GM21576 (cell line): ENCODE measurements at regions not wholly inside any gene's neighbourhood (a gene's known extent, or its start where the extent isn't known, plus 50 kb on each side); places are given as distances from the start of the nearest gene placed in this dataset.
"Not testable (repeated sequence)": the region's sequence is repeated elsewhere in the genome, so short reads cannot be mapped to it uniquely, and the experiment has no call there.

Source experiments
- ATAC-seq: cut with Tn5 transposase; IDR thresholded peaks from one replicate; pipeline ENCODE4 v1.9.1; 2021; ENCODE audit warnings: mild to moderate bottlenecking, moderate library complexity; ENCODE audit not compliant: unreplicated experiment

- no peak for ATAC-seq
Measured at GRCh38 chr6:121682666-121683065, 247.2 kb downstream of the GJA1 start.

DNA sequence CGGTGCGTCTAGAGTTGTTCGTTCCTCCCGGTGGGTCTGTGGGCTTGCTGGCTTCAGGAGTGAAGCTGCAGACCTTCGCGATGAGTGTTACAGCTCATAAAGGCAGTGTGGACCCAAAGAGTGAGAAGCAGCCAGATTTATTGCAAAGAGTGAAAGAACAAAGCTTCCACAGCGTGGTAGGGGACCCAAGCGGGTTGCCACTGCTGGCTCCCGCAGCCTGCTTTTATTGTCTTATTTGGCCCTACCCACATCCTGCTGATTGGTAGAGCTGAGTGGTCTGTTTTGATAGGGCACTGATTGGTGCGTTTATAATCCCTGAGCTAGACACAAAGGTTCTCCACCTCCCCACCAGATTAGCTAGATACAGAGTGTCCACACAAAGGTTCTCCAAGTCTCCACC is 250.4 kb downstream of the GJA1 start:
- ATAC-seq, result not testable (repeated sequence)

GRCh38 chr6:121686611-121687023 is 251.2 kb downstream of the GJA1 start:
- no peak for ATAC-seq

DNA sequence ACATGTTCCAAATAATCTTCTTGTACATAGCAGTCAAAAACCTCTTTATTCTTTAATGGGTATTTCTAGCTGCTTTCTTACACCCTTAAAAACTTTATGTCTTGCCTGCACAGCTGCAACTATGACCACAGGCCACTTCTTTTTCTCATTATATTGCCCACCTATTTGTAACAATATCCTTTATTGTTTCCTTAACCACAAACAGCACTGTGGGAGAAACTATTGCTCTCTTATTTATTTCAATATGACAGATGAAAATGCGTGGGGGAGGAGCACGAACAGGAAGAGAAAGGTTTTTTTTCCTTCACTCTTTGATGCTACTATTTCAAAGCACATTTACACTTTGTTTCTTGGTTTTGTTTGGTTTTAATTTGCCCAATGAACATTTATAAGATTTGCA is 253.5 kb downstream of the GJA1 start:
- no peak for ATAC-seq

- no peak for ATAC-seq
Measured at GRCh38 chr6:121691126-121691551, 255.7 kb downstream of the GJA1 start.

DNA sequence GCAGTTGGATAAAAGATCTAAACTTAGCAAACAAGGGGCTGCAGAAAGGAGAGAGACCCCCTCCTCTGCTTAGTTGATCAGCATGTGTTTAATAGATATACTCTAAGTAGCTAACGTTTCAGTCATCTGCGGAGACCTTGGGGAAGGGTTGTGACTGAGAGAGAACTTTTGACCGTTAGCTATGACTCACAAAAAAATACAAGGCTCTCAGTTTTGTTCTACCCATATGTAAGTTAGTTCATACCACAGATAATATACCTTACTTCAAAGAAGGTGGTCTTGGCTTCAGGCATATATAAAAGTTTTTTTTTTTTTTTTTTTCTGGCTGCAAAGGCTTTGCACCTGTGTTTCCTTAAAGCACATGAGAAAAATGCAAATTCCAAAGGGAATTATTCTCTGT is 258.9 kb downstream of the GJA1 start:
- ATAC-seq, result no peak

DNA sequence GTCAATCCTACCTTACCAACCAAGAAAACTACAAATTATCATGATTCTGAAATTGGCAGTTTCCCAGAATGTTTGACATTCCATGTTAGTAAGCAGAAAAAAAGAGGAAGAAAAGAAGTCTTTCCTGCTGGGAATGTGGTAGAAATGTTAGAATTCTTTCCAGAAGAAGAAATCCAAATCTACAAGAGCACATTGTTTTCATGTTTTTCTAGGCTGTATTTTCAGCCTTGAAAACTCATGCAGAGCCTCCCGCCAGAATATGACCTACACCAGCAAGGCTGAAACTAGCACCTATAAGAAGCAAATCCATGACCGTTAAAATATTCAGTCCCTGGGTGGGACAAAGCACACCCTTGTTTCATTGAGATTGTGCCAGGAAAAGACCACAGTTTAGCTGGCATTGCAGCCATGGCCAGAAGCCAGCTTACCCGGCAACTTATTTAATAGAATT is 259.4 kb downstream of the GJA1 start:
- no peak for ATAC-seq

DNA sequence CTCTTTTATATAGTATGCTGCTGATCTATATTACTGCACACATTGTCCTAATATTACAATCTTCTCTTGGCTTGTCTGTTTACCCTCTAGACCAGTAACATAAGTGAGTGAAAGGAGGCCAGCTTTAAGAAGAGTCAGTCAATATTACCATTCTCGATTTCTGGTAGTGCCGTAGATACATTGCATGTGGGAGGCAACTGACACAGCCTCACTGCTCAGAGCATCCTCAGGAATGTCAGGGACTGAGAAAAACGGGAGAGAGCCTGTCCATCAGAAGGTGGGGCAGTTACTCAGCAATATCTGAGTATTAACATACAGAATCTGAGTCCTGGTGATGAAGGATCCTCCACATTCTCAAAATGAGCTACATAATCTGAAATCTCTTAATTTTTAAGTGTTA is 259.9 kb downstream of the GJA1 start:
- ATAC-seq, result no peak

- no peak for ATAC-seq
Measured at GRCh38 chr6:121697921-121698320, 262.5 kb downstream of the GJA1 start.

- ATAC-seq, result no peak
Measured at GRCh38 chr6:121698617-121699016, 263.2 kb downstream of the GJA1 start.

- not testable (repeated sequence) for ATAC-seq
Measured at GRCh38 chr6:121703129-121703528, 267.7 kb downstream of the GJA1 start.

DNA sequence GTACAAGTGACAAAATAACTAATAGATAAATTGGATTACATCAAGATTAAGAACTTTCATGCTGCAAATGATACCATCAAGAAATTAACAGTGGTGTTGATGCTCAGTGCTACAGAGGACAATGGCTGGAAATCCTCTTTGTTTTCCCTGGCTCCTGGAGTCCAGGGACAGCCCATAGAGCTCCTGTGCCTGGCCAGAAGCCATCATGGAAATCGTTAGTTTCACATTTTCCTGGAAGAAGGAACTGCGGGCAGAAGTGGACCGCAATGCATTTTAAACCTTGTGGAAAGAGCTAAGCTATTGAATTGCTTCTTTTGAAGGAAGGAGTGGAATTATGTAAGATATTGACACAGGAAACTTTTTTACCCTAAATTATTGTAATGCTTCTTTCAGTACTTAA is 276.0 kb downstream of the GJA1 start:
- ATAC-seq, result no peak

- ATAC-seq, result no peak
Measured at GRCh38 chr6:121717686-121718085, 282.2 kb downstream of the GJA1 start.

- not testable (repeated sequence) for ATAC-seq
Measured at GRCh38 chr6:121720867-121721266, 285.4 kb downstream of the GJA1 start.

GRCh38 chr6:121723623-121724022 is 288.2 kb downstream of the GJA1 start:
- ATAC-seq, result no peak

- ATAC-seq, result no peak
Measured at GRCh38 chr6:121724576-121724975, 289.1 kb downstream of the GJA1 start.

GRCh38 chr6:121726596-121726995 is 291.1 kb downstream of the GJA1 start:
- ATAC-seq, result no peak

GRCh38 chr6:121730616-121731015 is 295.2 kb downstream of the GJA1 start:
- ATAC-seq, result no peak

DNA sequence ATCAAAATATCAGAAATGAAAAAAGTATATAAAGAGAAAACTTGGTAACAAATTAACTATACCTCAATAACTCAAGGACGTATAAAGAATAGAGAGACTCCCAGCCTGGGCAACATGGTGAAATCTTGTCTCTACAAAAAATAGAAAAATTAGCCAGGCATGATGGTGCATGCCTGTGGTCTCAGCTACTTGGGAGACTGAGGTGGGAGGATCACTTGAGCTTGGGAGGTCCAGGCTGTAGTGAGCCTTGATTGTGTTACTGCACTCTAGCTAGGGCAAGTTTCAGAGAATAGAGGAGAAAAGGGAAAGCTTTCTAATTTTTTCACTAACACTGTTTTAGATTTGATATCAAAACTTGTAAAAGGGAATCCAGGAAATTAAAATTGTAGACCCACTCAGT is 295.9 kb downstream of the GJA1 start:
- no peak for ATAC-seq

DNA sequence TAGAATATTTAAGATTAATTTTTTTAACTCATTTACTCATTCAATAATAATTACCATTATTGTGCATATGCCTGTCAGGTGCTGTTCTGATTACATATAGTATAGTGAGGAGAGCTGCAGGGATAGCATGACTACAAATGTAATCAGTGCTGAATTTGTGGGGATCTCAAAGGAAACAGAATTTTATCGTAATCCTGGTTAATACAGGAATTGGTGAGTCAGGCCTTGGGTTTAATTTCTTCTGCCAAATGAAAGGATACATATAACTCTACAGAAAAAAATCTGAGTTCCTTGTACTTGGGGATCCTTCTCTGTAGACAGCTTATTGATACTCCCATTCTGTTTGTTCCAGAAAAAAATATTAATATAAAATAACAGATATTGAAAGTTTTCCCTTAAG is 297.2 kb downstream of the GJA1 start:
- no peak for ATAC-seq

GRCh38 chr6:121733234-121733633 is 297.8 kb downstream of the GJA1 start:
- no peak for ATAC-seq

- not testable (repeated sequence) for ATAC-seq
Measured at GRCh38 chr6:121740188-121740587, 304.7 kb downstream of the GJA1 start.

DNA sequence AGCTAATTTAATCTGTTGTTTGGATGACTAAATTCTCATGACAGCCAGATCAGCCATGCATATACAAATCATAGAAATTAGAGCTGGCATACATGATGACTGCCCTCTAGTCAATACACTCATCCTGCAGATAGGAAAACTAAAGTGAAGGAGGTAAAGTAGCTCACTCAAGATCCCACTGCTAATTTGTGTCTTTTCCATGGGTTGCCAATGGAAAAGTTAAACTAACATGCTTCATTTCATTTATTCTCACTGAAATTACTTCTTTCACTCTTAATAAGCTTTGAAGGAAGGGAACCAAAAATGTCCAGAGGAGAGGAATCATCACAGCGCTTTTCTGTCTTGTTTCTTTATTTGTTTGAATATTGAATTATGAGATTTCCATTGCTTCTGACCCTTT is 308.2 kb downstream of the GJA1 start:
- ATAC-seq, result no peak

DNA sequence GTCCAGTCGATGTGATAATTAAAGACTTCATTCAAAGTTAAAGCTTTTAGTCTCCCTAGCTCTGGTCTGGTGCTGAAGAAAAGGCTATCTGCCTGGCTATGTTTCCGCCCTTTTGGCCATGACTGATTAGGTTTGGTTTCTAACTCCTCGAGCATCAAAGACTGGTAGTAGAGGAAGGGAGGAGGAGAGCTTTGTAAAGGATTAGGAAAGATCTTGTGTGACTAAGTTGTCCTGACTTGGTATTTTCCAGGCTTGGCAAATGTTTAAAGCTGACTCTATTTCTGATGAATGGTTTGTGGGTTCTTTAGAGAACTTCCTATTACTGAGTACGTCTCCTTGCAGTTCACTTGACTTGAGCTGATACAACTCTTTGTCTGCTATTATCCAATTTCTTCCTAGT is 312.9 kb downstream of the GJA1 start:
- ATAC-seq, result no peak
